PFSK-1 (cell line): ENCODE measurements at regions not wholly inside any gene's neighbourhood (a gene's known extent, or its start where the extent isn't known, plus 50 kb on each side); places are given as distances from the start of the nearest gene placed in this dataset.

Experiments used
- POLR2AphosphoS5 ChIP-seq: IDR thresholded peaks from 2 replicates; pipeline ENCODE4 v1.6.1; 2012; ENCODE audit warnings: low read depth, mild to moderate bottlenecking, control low read depth, low read length, moderate library complexity
- TAF1 ChIP-seq: IDR thresholded peaks from 2 replicates; pipeline ENCODE4 v1.6.1; 2012; ENCODE audit warnings: low read length, control low read depth, borderline replicate concordance; ENCODE audit not compliant: insufficient read depth

DNA sequence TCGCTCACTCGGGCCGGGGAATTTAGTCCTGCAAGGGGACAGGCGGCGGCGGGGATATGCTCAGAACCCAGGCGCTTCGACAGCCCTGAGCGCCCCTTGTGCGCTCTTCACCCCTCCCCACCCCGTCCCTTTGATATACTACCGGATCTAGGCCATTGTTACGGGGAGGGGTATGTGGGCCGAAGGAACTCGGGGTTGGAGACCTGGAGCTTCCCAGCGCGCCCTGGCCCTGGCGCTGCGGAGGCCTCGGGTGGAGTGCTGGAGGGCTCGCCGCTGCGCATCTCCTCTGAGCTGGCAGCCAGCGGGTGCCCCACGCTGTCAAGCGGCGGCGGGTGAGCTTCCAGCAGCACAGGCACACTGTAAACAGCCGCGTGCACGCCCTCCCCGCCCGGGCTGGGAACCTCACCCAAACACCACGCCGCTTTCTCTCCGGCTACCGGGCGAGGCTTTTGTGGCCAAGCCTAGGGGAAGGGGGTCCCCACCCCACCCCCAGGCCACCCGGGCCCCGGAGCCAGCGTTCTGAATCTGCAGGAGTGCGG, 54.5 kb upstream of the BCOR start:
- TF ChIP-seq TAF1 = no peak
- TF ChIP-seq POLR2AphosphoS5 = no peak
